ENCODE measurements at regions not wholly inside any gene's neighbourhood (a gene's known extent, or its start where the extent isn't known, plus 50 kb on each side); places are given as distances from the start of the nearest gene placed in this dataset.

DNA sequence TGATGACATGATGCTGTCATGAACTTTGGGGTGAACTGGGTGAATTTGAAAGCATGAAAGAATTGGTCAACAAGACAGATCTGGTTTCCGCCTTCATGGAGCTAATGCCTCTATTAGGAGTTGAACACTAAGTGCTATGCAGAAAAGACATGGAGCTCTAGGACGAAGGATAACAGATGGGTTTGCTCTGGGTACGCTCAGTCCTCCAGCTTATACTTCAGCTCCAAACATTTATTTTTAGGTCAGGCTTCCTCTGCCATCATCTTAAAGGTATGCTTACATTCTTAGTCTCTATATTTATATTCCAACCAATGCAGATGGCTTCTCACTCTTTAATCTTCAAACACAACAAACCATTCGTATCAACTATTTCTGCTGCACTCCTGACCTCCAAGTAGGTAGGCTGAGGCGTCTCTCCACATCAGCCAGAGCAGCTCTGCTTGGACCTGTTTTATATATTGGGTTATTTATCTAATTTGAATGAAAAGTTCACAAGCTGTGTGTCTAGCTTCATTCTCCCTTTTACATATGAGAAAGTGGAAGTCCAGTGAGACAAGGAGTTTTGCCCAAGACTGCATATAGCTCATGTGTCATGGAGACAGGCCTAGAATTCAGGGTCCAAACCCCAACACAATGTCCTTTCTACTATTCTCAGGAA lies 226.3 kb downstream of the SPTSSA start:
- TF ChIP-seq, protein P1, sequence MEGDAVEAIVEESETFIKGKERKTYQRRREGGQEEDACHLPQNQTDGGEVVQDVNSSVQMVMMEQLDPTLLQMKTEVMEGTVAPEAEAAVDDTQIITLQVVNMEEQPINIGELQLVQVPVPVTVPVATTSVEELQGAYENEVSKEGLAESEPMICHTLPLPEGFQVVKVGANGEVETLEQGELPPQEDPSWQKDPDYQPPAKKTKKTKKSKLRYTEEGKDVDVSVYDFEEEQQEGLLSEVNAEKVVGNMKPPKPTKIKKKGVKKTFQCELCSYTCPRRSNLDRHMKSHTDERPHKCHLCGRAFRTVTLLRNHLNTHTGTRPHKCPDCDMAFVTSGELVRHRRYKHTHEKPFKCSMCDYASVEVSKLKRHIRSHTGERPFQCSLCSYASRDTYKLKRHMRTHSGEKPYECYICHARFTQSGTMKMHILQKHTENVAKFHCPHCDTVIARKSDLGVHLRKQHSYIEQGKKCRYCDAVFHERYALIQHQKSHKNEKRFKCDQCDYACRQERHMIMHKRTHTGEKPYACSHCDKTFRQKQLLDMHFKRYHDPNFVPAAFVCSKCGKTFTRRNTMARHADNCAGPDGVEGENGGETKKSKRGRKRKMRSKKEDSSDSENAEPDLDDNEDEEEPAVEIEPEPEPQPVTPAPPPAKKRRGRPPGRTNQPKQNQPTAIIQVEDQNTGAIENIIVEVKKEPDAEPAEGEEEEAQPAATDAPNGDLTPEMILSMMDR (IDR thresholded peaks at IDR 0.05; ENCODE audit: low read depth, low read length, missing control alignments) = no peak
- no peak for DNase-seq (ENCODE audit: low read depth)
- in situ Hi-C loops (cut with HindIII; ENCODE audit: low sequenced_read_pairs) = no loop called here
- no peak overlapping the region for H3K4me3 ChIP-seq (ENCODE audit: low read depth, low read length)

DNA sequence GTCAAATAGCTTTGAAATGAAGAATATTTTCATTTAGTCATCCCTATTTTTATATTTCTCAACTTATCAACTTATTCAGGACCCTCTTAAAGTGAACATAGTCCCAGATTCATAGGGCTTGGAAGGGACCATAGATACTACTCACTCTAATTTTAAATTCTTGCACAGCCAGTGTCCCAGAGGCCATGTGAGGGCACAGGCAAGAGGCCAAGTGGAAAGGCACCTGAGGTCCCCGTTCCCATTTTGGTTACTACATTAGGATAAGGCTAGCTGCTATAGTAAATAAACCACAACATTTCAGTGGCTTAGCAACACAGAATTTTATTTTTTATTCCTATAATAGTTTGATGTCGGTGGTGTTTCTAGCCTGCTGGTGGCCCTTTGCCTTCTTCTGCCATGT lies 227.8 kb downstream of the SPTSSA start:
- H3K4me3 ChIP-seq (ENCODE audit: low read depth, low read length) = no peak overlapping the region
- no peak for DNase-seq (ENCODE audit: low read depth)
- in situ Hi-C loops (cut with HindIII; ENCODE audit: low sequenced_read_pairs) = no loop called here
- TF ChIP-seq, protein P1 (IDR thresholded peaks at IDR 0.05; ENCODE audit: low read depth, low read length, missing control alignments) = no peak

DNA sequence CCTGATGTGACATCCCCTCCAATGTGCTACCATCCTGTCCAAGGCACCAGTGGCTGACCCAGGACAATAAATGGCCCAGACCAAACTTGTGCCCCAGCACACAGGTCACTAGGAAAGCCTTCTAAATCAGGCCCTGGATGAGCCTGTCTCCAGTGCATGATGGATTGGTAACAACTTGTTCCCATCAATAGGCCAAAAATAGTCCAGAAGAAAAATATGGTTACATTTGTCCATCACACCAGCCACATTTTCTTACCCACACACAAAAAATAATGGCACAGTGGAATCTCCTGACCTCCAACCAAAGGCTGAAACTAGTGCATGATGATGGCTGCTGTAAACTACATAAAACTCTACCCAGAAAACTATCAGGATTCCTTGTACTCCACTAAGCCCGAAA lies 228.4 kb downstream of the SPTSSA start:
- no peak overlapping the region for H3K4me3 ChIP-seq (ENCODE audit: low read depth, low read length)
- DNase-seq (ENCODE audit: low read depth) = no peak
- TF ChIP-seq, protein P1 (IDR thresholded peaks at IDR 0.05; ENCODE audit: low read depth, low read length, missing control alignments) = no peak
- in situ Hi-C loops (cut with HindIII; ENCODE audit: low sequenced_read_pairs) = no loop called here

DNA sequence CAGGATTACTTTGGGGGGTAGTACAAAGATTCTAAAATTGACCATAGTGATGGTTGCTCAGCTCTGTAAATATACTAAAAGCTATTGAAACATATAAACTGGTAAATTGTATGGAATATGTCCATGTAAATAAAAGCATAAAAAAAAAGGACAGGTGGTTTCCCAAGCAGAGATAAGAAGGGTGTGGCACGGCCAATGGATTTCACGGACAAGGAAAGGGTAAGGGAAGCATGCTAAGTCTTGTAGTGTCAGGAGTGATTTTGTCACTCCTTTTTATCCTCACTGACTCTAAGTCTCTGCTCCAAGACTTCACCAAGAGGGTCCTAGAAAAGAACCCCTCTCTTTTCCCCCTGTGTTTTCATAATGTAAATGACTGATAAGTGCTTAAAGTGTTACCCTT lies 229.2 kb downstream of the SPTSSA start:
- in situ Hi-C loops (cut with HindIII; ENCODE audit: low sequenced_read_pairs) = no loop called here

DNA sequence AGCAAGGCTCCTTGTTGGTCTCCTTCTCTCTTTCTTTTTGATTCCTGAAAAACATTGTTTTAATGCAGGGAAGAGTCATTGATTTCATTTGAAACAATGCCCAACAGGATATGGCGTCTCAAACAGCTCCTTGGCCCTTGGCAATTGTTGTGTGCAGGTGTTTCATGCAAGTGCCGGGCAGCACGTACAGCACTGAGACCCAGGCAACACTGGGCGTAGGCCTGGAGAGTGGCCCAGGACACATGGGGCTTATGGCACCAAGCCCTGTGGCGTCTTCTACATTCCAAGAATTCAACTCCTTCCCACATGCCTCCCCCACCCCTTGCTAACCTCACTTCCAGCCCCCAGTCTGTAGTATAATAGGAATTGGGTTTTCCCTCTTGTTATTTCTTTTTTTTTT lies 230.4 kb downstream of the SPTSSA start:
- no peak overlapping the region for H3K4me3 ChIP-seq (ENCODE audit: low read depth, low read length)
- TF ChIP-seq, protein P1 (IDR thresholded peaks at IDR 0.05; ENCODE audit: low read depth, low read length, missing control alignments) = no peak
- DNase-seq (ENCODE audit: low read depth) = peak; percentile 26
- in situ Hi-C loops (cut with HindIII; ENCODE audit: low sequenced_read_pairs) = no loop called here

More for the DNA sequence above, 229.2 kb downstream of the SPTSSA start:
- TF ChIP-seq, protein P1 (IDR thresholded peaks at IDR 0.05; ENCODE audit: low read depth, low read length, missing control alignments) = no peak
- no peak overlapping the region for H3K4me3 ChIP-seq (ENCODE audit: low read depth, low read length)
- DNase-seq (ENCODE audit: low read depth) = no peak

DNA sequence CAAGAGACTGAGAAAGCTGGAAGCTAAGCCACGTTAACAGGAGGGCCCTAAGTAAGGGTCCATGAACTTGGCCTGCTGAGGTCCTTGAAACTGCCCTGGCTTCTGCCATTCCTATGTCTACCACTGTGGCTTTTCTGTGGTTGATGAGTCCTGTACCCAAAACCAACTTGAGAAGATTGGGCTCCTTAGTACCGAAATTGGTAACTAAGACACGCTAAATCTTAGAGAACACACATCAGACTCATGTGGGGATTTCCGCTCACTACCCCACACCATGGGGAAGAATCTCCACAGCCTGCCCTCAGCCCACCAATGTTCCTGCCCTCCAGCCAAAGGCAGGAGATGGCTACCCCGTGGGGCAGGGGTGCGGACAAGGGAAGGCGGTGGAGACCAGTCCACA lies 232.9 kb downstream of the SPTSSA start:
- in situ Hi-C loops (cut with HindIII; ENCODE audit: low sequenced_read_pairs) = no loop called here
- H3K4me3 ChIP-seq (ENCODE audit: low read depth, low read length) = no peak overlapping the region
- no peak for DNase-seq (ENCODE audit: low read depth)
- TF ChIP-seq, protein P1 (IDR thresholded peaks at IDR 0.05; ENCODE audit: low read depth, low read length, missing control alignments) = no peak
